GM12878 (cell line): ENCODE measurements at regions not wholly inside any gene's neighbourhood (a gene's known extent, or its start where the extent isn't known, plus 50 kb on each side); places are given as distances from the start of the nearest gene placed in this dataset.

Experiments used
- RFX5 ChIP-seq: IDR thresholded peaks from 2 replicates; pipeline ENCODE4 v1.6.1; 2011; ENCODE audit warnings: low read depth, low read length, improper control_type of control experiment
- TF ChIP-seq, protein P1 (sequence below), 3 experiments: IDR thresholded peaks in 2 of 3; conservative IDR thresholded peaks in 1 of 3; 2 replicates each; pipeline ENCODE4 v1.5.1; 2011; ENCODE audit warnings: low read depth in 3 of 3, low read length in 3 of 3, mild to moderate bottlenecking in 3 of 3, control low read depth in 2 of 3, moderate library complexity in 2 of 3, inconsistent platforms in 1 of 3, mixed read lengths in 1 of 3; ENCODE audit not compliant: control insufficient read depth in 2 of 3, insufficient read depth in 1 of 3; ENCODE audit errors: extremely low read depth in 1 of 3

DNA sequence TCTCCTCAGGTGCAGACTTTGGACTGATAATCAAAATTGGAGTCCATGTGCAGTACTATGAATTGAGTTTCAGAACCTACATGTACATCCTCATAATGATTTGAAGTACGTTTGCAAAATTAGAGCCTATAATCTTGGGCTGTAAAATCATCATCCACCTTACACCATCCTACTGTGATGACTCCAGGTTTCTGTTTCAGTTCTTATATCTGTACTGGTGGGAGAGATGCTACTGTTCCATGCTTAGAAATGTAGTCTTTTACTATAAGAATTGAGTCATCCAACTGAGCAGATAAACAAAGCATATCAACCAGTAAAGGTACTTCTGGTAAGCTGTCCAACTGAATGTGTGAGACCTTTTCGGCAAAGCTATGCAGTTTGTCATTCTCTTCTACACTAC, 586.3 kb upstream of the FAM174A start:
- TF ChIP-seq, protein P1, sequence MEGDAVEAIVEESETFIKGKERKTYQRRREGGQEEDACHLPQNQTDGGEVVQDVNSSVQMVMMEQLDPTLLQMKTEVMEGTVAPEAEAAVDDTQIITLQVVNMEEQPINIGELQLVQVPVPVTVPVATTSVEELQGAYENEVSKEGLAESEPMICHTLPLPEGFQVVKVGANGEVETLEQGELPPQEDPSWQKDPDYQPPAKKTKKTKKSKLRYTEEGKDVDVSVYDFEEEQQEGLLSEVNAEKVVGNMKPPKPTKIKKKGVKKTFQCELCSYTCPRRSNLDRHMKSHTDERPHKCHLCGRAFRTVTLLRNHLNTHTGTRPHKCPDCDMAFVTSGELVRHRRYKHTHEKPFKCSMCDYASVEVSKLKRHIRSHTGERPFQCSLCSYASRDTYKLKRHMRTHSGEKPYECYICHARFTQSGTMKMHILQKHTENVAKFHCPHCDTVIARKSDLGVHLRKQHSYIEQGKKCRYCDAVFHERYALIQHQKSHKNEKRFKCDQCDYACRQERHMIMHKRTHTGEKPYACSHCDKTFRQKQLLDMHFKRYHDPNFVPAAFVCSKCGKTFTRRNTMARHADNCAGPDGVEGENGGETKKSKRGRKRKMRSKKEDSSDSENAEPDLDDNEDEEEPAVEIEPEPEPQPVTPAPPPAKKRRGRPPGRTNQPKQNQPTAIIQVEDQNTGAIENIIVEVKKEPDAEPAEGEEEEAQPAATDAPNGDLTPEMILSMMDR (IDR thresholded peaks at IDR 0.05 in 2 of 3, conservative IDR thresholded peaks at IDR 0.05 in 1 of 3; ENCODE audit: control insufficient read depth in 2 of 3, extremely low read depth in 1 of 3, insufficient read depth in 1 of 3, low read depth in 3 of 3, low read length in 3 of 3), result no peak
- no peak for TF ChIP-seq RFX5
